NB4 (cell line): ENCODE measurements at regions not wholly inside any gene's neighbourhood (a gene's known extent, or its start where the extent isn't known, plus 50 kb on each side); places are given as distances from the start of the nearest gene placed in this dataset.

Source experiments
- POLR2A ChIP-seq: IDR thresholded peaks from 2 replicates; pipeline ENCODE4 v1.6.1; 2011; ENCODE audit warnings: mild to moderate bottlenecking; ENCODE audit not compliant: insufficient read length; ENCODE audit errors: extremely low read depth
- TF ChIP-seq, protein P1 (sequence below): IDR thresholded peaks from one replicate; pipeline ENCODE4 v1.5.1; 2012; ENCODE audit warnings: low read depth, low read length

DNA sequence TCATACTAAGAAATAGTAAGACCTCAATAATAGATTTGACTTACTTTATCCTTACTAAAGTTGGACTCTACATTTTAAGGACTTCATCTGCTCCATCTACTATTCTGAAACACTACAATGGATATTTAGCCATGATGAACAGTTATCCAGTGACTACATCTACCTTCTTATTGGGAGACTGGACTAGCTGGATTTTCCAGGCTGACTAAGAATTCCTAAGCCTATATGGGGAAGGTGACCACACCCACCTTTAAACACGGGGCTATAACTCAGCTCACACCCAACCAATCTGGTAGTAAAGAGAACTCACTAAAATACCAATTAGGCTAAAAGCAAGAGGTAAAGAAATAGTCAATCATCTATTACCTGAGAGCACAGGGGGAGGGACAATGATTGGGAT, 1438.4 kb downstream of the TECRL start:
- TF ChIP-seq POLR2A, result no peak
- TF ChIP-seq, protein P1, sequence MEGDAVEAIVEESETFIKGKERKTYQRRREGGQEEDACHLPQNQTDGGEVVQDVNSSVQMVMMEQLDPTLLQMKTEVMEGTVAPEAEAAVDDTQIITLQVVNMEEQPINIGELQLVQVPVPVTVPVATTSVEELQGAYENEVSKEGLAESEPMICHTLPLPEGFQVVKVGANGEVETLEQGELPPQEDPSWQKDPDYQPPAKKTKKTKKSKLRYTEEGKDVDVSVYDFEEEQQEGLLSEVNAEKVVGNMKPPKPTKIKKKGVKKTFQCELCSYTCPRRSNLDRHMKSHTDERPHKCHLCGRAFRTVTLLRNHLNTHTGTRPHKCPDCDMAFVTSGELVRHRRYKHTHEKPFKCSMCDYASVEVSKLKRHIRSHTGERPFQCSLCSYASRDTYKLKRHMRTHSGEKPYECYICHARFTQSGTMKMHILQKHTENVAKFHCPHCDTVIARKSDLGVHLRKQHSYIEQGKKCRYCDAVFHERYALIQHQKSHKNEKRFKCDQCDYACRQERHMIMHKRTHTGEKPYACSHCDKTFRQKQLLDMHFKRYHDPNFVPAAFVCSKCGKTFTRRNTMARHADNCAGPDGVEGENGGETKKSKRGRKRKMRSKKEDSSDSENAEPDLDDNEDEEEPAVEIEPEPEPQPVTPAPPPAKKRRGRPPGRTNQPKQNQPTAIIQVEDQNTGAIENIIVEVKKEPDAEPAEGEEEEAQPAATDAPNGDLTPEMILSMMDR, result no peak
